ENCODE measurements at regions not wholly inside any gene's neighbourhood (a gene's known extent, or its start where the extent isn't known, plus 50 kb on each side); places are given as distances from the start of the nearest gene placed in this dataset.
A peak's percentile ranks its signal among the peaks of the same experiment; 100 is the strongest.

- ChIA-PET CTCF (interaction anchor here (0.7 to 1.2 kb wide), 7 partner anchors 59 to 810 kb away, joined by 3 to 5 read pairs (median 3); no protein-coding TSS in a partner anchor), POLR2A (ENCODE audit: unreplicated experiment) (interaction anchor here (0.5 to 0.6 kb wide), 2 partner anchors 181 to 348 kb away, joined by 3 read pairs; no protein-coding TSS in a partner anchor)
- Histone ChIP-seq H3K79me2 (ENCODE audit: low read length) (no peaks in the 10 kb centered on the region), H3K9ac (ENCODE audit: low read length) (peak overlapping the region; percentile 39), H3K4me3 (ENCODE audit: low read length) (no peak overlapping the region), H3K36me3 (ENCODE audit: low read depth, low read length) (no peaks in the 10 kb centered on the region), H3K27me3 (ENCODE audit: low read length) (no peaks in the 10 kb centered on the region), H3K27ac (ENCODE audit: low read length) (peak overlapping the region; percentile 77), H2AFZ (ENCODE audit: low read length) (peak overlapping the region; percentile 3; the same call in 1 of the 2 replicates), H4K20me1 (ENCODE audit: low read length) (no peaks in the 10 kb centered on the region), H3K9me2 (replicated peaks; ENCODE audit: low read length) (no peaks in the 10 kb centered on the region), H3K4me1 (ENCODE audit: insufficient read depth, low read length) (peaks cover 17% of the 10 kb centered on the region), H3K4me2 (ENCODE audit: low read length) (peak overlapping the region; percentile 27), H3F3A (ENCODE audit: low read length, unreplicated experiment) (no peaks in the 10 kb centered on the region), H3K9me3 (ENCODE audit: low read length) (no peaks in the 10 kb centered on the region)
- TSS peak; percentile 97 for BruUV-seq (replicated peaks)
- intact Hi-C loops (cut with micrococcal nuclease): loop anchor here (1.0 to 5.0 kb wide), 7 partner anchors 41 to 221 kb away; partner anchors contain the start of gene STC2
- ATAC-seq (peak; percentile 66), DNase-seq (peak; percentile 36)
- TF ChIP-seq EZH2phosphoT487 (IDR thresholded peaks at IDR 0.05; ENCODE audit: borderline replicate concordance, low read length) (no peak), CTCF (conservative IDR thresholded peaks at IDR 0.05; ENCODE audit: low read depth, low read length) (no peak), EZH2 (IDR thresholded peaks at IDR 0.05; ENCODE audit: low read length, unreplicated experiment) (no peak)
Measured at GRCh38 chr5:173513521-173513991, 102.9 kb downstream of the BOD1 start.

GRCh38 chr5:173512637-173513435 is 103.6 kb downstream of the BOD1 start:
- H2AFZ ChIP-seq (ENCODE audit: low read length): peak overlapping the region; percentile 3
- H3K4me1 ChIP-seq (ENCODE audit: insufficient read depth, low read length): peaks cover 17% of the 10 kb centered on the region
- no peaks in the 10 kb centered on the region for H3K79me2 ChIP-seq (ENCODE audit: low read length)
- no peak overlapping the region for H3K4me3 ChIP-seq (ENCODE audit: low read length)
- POLR2A ChIA-PET (ENCODE audit: unreplicated experiment): interaction anchor here (0.5 to 0.6 kb wide), 2 partner anchors 181 to 348 kb away, joined by 3 read pairs; no protein-coding TSS in a partner anchor
- no peaks in the 10 kb centered on the region for H4K20me1 ChIP-seq (ENCODE audit: low read length)
- H3K27ac ChIP-seq (ENCODE audit: low read length): peak overlapping the region; percentile 77
- TSS peak; percentile 71 for BruUV-seq (replicated peaks)
- TF ChIP-seq CTCF (conservative IDR thresholded peaks at IDR 0.05; ENCODE audit: low read depth, low read length) (no peak), EZH2 (IDR thresholded peaks at IDR 0.05; ENCODE audit: low read length, unreplicated experiment) (no peak), EZH2phosphoT487 (IDR thresholded peaks at IDR 0.05; ENCODE audit: borderline replicate concordance, low read length) (no peak)
- no peaks in the 10 kb centered on the region for H3K9me2 ChIP-seq (replicated peaks; ENCODE audit: low read length)
- CTCF ChIA-PET: interaction anchor here (0.7 to 1.2 kb wide), 7 partner anchors 60 to 811 kb away, joined by 3 to 5 read pairs (median 3); no protein-coding TSS in a partner anchor
- H3K9ac ChIP-seq (ENCODE audit: low read length): peak overlapping the region; percentile 39
- peak; percentile 73 for DNase-seq
- no peaks in the 10 kb centered on the region for H3K27me3 ChIP-seq (ENCODE audit: low read length)
- intact Hi-C loops (cut with micrococcal nuclease): loop anchor here (1.0 to 5.0 kb wide), 7 partner anchors 41 to 221 kb away; partner anchors contain the start of gene STC2
- ATAC-seq: peak; percentile 86
- no peaks in the 10 kb centered on the region for H3F3A ChIP-seq (ENCODE audit: low read length, unreplicated experiment)
- peak overlapping the region; percentile 27 for H3K4me2 ChIP-seq (ENCODE audit: low read length)
- no peaks in the 10 kb centered on the region for H3K9me3 ChIP-seq (ENCODE audit: low read length)
- no peaks in the 10 kb centered on the region for H3K36me3 ChIP-seq (ENCODE audit: low read depth, low read length)

All from PC-3 (cell line).